ENCODE measurements at regions not wholly inside any gene's neighbourhood (a gene's known extent, or its start where the extent isn't known, plus 50 kb on each side); places are given as distances from the start of the nearest gene placed in this dataset.

- no peaks in the 10 kb centered on the region for H3K9me2 ChIP-seq (replicated peaks; ENCODE audit: low read length)
- ATAC-seq, result no peak
These were observed 192.7 kb upstream of the LDB2 start for GRCh38 chr4:17091104-17091503.

GRCh38 chr4:17090063-17090462 is 191.6 kb upstream of the LDB2 start:
- ChIA-PET CTCF (no interaction called here), POLR2A (ENCODE audit: unreplicated experiment) (no interaction called here)
- H3K27me3 ChIP-seq (ENCODE audit: low read length), result no peaks in the 10 kb centered on the region
- no peak overlapping the region for H3K4me3 ChIP-seq (ENCODE audit: low read length)
- no peaks in the 10 kb centered on the region for H3F3A ChIP-seq (ENCODE audit: low read length, unreplicated experiment)
- no peaks in the 10 kb centered on the region for H3K36me3 ChIP-seq (ENCODE audit: low read depth, low read length)
- no peaks in the 10 kb centered on the region for H3K9me2 ChIP-seq (replicated peaks; ENCODE audit: low read length)
- no peaks in the 10 kb centered on the region for H3K4me1 ChIP-seq (ENCODE audit: insufficient read depth, low read length)
- no peak overlapping the region for H2AFZ ChIP-seq (ENCODE audit: low read length)
- BruUV-seq (replicated peaks), result no TSS peak
- ATAC-seq (no peak), DNase-seq (no peak)
- no peaks in the 10 kb centered on the region for H4K20me1 ChIP-seq (ENCODE audit: low read length)
- H3K4me2 ChIP-seq (ENCODE audit: low read length), result no peak overlapping the region
- TF ChIP-seq EZH2phosphoT487 (IDR thresholded peaks at IDR 0.05; ENCODE audit: borderline replicate concordance, low read length), result no peak
- no peak for TF ChIP-seq CTCF (conservative IDR thresholded peaks at IDR 0.05; ENCODE audit: low read depth, low read length)
- TF ChIP-seq EZH2 (IDR thresholded peaks at IDR 0.05; ENCODE audit: low read length, unreplicated experiment), result no peak
- no peaks in the 10 kb centered on the region for H3K79me2 ChIP-seq (ENCODE audit: low read length)
- no peak overlapping the region for H3K9ac ChIP-seq (ENCODE audit: low read length)
- intact Hi-C loops (cut with micrococcal nuclease), result no loop called here
- no peak overlapping the region for H3K27ac ChIP-seq (ENCODE audit: low read length)
- no peaks in the 10 kb centered on the region for H3K9me3 ChIP-seq (ENCODE audit: low read length)

More at GRCh38 chr4:17091104-17091503, 192.7 kb upstream of the LDB2 start:
- no peaks in the 10 kb centered on the region for H3K36me3 ChIP-seq (ENCODE audit: low read depth, low read length)
- DNase-seq, result no peak
- H3K4me3 ChIP-seq (ENCODE audit: low read length), result no peak overlapping the region
- no peak overlapping the region for H2AFZ ChIP-seq (ENCODE audit: low read length)
- TF ChIP-seq EZH2phosphoT487 (IDR thresholded peaks at IDR 0.05; ENCODE audit: borderline replicate concordance, low read length), result no peak
- TF ChIP-seq EZH2 (IDR thresholded peaks at IDR 0.05; ENCODE audit: low read length, unreplicated experiment), result no peak
- TF ChIP-seq CTCF (conservative IDR thresholded peaks at IDR 0.05; ENCODE audit: low read depth, low read length), result no peak
- no peaks in the 10 kb centered on the region for H4K20me1 ChIP-seq (ENCODE audit: low read length)
- no peaks in the 10 kb centered on the region for H3F3A ChIP-seq (ENCODE audit: low read length, unreplicated experiment)
- no peak overlapping the region for H3K27ac ChIP-seq (ENCODE audit: low read length)
- ChIA-PET CTCF (no interaction called here), POLR2A (ENCODE audit: unreplicated experiment) (no interaction called here)
- BruUV-seq (replicated peaks), result no TSS peak
- H3K9ac ChIP-seq (ENCODE audit: low read length), result no peak overlapping the region
- H3K4me2 ChIP-seq (ENCODE audit: low read length), result no peak overlapping the region
- H3K4me1 ChIP-seq (ENCODE audit: insufficient read depth, low read length), result no peaks in the 10 kb centered on the region
- no peaks in the 10 kb centered on the region for H3K27me3 ChIP-seq (ENCODE audit: low read length)
- intact Hi-C loops (cut with micrococcal nuclease), result no loop called here
- no peaks in the 10 kb centered on the region for H3K79me2 ChIP-seq (ENCODE audit: low read length)
- no peaks in the 10 kb centered on the region for H3K9me3 ChIP-seq (ENCODE audit: low read length)

- Histone ChIP-seq H3K27me3 (ENCODE audit: low read length) (peaks cover 19% of the 10 kb centered on the region), H3K36me3 (ENCODE audit: low read depth, low read length) (no peaks in the 10 kb centered on the region), H3K9me3 (ENCODE audit: low read length) (no peaks in the 10 kb centered on the region; the same call in 1 of the 2 replicates), H2AFZ (ENCODE audit: low read length) (no peak overlapping the region), H3K4me1 (ENCODE audit: insufficient read depth, low read length) (no peaks in the 10 kb centered on the region), H3K9me2 (replicated peaks; ENCODE audit: low read length) (no peaks in the 10 kb centered on the region), H3K4me3 (ENCODE audit: low read length) (no peak overlapping the region), H3K9ac (ENCODE audit: low read length) (no peak overlapping the region), H4K20me1 (ENCODE audit: low read length) (no peaks in the 10 kb centered on the region), H3K79me2 (ENCODE audit: low read length) (no peaks in the 10 kb centered on the region), H3K4me2 (ENCODE audit: low read length) (no peak overlapping the region), H3F3A (ENCODE audit: low read length, unreplicated experiment) (no peaks in the 10 kb centered on the region), H3K27ac (ENCODE audit: low read length) (no peak overlapping the region)
- ChIA-PET POLR2A (ENCODE audit: unreplicated experiment) (no interaction called here), CTCF (no interaction called here)
- BruUV-seq (replicated peaks), result no TSS peak
- intact Hi-C loops (cut with micrococcal nuclease), result no loop called here
- TF ChIP-seq CTCF (conservative IDR thresholded peaks at IDR 0.05; ENCODE audit: low read depth, low read length), result no peak
- TF ChIP-seq EZH2phosphoT487 (IDR thresholded peaks at IDR 0.05; ENCODE audit: borderline replicate concordance, low read length), result no peak
- no peak for TF ChIP-seq EZH2 (IDR thresholded peaks at IDR 0.05; ENCODE audit: low read length, unreplicated experiment)
- ATAC-seq, result no peak
- DNase-seq, result no peak
These were observed 187.0 kb upstream of the LDB2 start for GRCh38 chr4:17085416-17085815.
